GM18907 (cell line): ENCODE measurements at regions not wholly inside any gene's neighbourhood (a gene's known extent, or its start where the extent isn't known, plus 50 kb on each side); places are given as distances from the start of the nearest gene placed in this dataset.
"Not testable (repeated sequence)": the region's sequence is repeated elsewhere in the genome, so short reads cannot be mapped to it uniquely, and the experiment has no call there.

Source experiments
- ATAC-seq: cut with Tn5 transposase; IDR thresholded peaks from one replicate; pipeline ENCODE4 v1.9.1; 2021; ENCODE audit warnings: mild to moderate bottlenecking, moderate library complexity; ENCODE audit not compliant: unreplicated experiment

DNA sequence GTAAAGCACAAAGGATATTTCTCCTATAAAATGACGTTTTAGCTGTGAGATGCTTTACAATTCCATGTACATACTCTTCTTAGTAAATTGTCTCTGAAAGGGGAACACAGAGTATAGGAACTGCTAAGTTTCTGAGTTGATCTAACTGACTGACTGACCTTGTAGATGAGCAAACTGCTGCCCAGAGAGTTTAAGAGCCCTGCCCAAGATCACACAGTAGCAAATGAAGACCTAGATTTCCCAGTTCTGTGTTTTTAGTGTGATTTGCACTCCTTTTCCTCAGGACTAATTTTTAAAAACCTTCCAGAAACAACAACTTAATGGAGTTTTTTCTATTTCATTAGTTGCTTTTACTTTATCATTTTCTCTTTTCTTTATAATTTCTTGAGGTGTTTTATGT is 247.7 kb downstream of the PDCD6IP start:
- ATAC-seq = no peak

GRCh38 chr3:34053626-34054025 is 255.2 kb downstream of the PDCD6IP start:
- ATAC-seq = no peak

DNA sequence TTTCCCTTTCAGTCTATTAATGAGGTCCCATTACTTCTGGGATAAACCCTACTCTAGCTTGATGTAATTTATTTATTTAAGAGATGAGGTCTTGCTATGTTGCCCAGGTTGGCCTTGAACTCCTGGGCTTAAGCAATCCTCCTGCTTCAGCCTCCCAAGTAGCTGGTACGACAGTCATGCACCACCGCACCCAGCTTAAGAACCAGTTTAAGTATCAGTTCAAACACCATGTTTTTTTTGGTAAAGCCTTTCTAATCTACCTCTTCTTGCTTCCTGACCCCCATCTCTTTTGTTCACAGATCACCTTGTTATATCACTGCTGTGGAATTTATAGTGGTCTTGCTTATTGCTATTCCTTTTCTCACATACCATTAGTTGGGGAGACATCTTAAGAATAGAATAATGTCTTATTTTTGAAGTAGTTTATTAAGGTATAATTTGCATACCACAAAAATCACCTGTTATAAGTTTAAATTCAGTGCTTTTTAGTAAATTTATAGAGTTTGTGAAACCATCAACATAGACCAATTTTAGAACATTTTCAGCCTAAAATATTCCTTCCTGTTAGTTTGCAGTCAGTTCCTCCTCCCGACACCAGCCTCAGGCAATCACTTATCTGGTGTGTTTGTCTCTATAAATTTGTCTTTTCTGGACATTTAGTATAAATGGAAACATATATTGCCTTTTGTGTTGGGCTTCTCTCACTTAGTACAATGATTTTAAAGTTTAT is 257.9 kb downstream of the PDCD6IP start:
- ATAC-seq = peak; percentile 25

DNA sequence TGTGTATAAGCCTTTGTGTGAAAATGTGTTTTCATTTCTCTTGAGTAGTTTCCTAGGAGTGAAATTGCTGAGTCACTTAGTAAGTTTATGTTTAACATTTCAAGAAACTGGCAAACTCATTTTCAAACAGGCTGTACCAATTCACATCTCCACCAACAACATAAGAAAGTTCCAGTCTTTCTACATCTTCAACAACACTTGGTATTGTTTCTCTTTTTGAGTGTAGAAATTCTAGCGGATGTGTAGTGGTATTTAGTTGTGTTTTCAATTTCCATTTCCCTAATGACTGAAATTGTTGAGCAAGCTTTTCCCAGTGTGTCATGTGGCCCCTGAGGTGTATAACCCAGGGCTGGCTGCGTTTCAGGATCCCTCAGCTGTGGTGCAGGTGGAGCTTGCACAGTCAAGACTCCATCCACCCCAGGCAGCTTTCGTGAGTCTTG is 258.5 kb downstream of the PDCD6IP start:
- ATAC-seq = peak; percentile 97

GRCh38 chr3:34060995-34061394 is 262.6 kb downstream of the PDCD6IP start:
- ATAC-seq = not testable (repeated sequence)

- no peak for ATAC-seq
Measured at GRCh38 chr3:34065901-34066300, 267.5 kb downstream of the PDCD6IP start.

DNA sequence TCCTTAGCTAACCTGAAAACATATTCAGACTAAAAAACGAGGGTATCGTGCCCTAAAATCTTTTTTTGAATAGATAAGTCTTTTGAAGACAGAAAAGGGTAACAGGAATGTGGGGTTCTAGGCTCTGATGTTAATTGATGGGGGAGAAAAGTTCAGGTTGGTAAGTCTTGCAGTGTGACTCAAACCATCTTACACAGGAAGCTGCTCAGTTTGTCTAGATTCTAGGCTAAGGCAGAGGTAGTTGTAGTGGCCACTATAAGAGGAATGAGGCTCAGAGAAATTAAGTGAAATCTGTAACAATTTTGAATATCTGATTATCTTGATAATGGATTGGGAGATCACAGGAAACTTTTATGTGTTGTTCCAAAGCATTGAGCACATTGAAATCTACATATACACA is 267.9 kb downstream of the PDCD6IP start:
- ATAC-seq = no peak

DNA sequence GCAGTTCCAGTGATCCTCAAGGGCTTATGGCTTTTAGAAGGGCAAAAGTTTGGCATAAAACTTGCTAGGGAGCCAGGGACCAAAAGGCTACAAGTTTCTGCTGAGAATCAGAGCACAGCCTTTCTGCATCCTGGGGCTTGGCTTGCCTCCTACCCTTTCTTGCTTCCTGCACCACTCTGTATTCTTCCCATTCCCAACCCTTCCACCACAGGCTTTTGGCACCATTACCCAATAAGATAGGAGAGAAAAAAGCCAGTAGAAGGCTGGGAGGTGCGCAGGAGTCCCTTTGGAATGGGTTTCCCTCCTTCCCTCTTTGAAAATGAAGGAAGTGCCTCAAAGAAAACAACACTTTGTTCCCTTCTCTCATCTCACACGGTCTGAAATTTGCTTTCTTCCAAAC is 268.6 kb downstream of the PDCD6IP start:
- no peak for ATAC-seq

DNA sequence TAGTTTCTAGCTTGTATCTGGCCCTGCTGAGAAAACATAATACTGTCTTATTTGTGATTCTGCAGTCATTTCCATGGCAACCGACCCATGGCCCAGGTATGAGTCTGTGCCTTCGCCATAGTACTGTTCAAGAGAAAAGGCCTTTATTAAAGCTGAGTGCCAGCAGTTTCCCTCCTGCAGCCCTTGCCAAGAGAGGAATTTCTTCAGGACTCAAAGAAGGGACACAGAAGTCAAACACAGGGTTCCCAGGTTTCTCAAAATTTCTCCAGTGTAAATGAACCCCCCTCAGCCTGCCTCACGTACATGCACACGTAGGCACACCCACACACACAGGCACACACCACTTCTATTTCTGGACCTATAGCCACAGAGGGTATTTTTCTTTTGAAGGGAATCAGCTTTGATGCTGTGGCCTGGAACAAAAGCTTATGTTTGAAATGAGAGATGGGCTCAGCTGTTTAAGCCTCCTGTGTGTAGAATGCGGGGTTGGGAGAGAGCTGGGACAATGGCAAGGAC is 269.2 kb downstream of the PDCD6IP start:
- no peak for ATAC-seq

GRCh38 chr3:34068505-34068904 is 270.1 kb downstream of the PDCD6IP start:
- no peak for ATAC-seq

DNA sequence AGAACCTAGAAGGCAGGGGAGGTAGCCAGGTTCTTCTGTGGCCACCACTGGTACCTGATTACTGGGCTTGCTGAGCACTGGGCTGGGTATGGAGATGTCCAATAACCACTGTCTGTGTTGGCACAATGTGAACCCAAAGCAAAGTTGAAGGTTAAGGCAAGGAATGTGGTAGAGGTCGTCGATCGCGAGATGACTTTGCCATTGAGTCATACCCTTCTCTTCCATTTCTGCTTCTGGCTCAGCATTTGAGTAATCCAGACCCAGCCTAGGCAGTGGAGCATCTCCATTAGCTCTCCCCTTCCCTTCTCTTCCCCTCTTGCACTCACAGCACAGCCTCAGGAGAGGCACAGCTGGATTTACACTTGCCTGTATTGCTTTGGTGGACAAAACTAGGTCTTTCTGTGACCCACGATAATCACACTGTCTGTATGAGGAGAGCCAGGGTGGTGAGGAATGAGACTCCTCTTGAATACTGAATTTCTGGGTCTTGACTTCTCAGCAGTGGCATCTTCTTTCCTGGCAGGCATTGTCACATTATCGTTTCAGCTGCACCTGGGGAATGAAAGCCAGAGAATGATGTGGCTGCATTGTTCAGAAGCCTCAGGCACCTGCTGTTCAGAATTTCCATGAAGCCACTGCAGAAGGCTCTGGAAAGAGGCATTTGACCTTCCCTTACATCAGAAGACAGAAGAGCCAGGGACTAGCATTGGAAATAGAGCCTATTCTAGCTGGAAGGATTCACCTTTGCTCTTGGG is 272.6 kb downstream of the PDCD6IP start:
- ATAC-seq = no peak

GRCh38 chr3:34072297-34072696 is 273.9 kb downstream of the PDCD6IP start:
- no peak for ATAC-seq

- ATAC-seq = no peak
Measured at GRCh38 chr3:34073111-34073510, 274.7 kb downstream of the PDCD6IP start.

GRCh38 chr3:34073961-34074360 is 275.5 kb downstream of the PDCD6IP start:
- peak; percentile 42 for ATAC-seq

DNA sequence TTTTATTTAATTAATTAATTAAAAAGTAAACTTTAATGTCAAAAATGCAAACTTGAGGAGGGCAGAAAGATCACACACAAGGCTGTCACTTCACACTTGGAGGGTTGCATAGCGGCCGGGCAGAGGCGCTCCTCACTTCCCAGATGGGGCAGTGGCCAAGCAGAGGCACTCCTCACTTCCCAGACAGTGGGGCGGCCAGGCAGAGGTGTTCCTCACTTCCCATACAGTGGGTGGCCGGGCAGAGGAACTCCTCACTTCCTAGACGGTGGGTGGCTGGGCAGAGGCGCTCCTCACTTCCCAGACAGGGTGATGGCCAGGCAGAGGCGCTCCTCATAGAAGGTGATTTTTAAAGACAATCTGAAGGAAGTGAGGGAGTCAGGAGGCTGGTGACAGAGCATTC is 277.5 kb downstream of the PDCD6IP start:
- no peak for ATAC-seq

GRCh38 chr3:34077417-34078195 is 279.2 kb downstream of the PDCD6IP start:
- peak; percentile 88 for ATAC-seq

DNA sequence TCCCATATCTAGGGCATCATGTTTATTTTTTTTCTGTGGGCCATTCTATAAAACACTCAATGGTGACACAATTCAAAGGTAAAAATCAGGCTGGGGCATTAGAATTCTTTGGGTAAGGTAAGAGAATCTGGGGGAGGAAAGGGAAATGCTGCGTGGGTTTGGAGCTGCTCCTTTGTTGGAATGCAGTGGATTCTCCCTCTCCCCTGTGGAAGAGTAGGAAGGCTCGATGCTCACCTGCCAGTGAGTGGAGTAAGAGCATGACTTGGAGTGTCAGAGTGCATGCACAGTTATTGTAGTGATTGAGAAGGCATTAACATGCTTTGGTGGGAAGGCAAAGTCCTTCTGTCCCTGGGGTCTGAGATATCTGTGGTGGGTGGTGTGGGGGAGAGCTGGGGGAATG is 280.0 kb downstream of the PDCD6IP start:
- ATAC-seq = no peak

GRCh38 chr3:34079849-34080248 is 281.4 kb downstream of the PDCD6IP start:
- ATAC-seq = not testable (repeated sequence)

GRCh38 chr3:34090379-34090778 is 291.9 kb downstream of the PDCD6IP start:
- not testable (repeated sequence) for ATAC-seq

DNA sequence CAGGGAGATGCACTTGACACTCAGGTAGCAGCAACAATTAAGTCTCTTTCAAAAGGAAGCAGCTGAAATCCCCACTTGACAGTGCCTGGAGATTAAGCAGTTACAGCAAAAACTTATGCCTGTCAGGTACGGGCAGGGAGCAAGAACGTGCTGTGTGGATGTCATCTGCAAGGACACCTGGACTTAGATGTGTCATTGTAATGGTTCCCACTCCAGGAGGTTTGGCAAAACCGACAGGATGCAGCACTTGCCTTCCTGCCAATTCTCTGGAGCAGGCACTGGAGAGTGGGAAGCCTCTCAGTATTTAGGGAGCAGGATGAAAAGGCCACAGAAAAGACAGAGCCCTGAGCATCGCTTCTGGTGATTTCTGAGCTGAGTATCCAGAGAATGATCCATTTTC is 292.4 kb downstream of the PDCD6IP start:
- ATAC-seq = no peak

DNA sequence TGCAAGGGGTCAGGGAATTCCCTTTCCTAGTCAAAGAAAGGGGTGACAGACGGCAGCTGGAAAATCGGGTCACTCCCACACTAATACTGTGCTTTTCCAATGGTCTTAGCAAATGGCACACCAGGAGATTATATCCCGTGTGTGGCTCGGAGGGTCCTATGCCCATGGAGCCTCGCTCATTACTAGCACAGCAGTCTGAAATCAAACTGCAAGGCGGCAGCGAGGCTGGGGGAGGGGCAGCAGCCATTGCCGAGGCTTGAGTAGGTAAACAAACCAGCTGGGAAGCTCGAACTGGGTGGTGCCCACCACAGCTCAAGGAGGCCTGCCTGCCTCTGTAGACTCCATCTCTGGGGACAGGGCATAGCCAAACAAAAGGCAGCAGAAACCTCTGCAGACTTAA is 295.9 kb downstream of the PDCD6IP start:
- not testable (repeated sequence) for ATAC-seq
